GM21825 (cell line): ENCODE measurements at regions not wholly inside any gene's neighbourhood (a gene's known extent, or its start where the extent isn't known, plus 50 kb on each side); places are given as distances from the start of the nearest gene placed in this dataset.

ENCODE experiments used
- ATAC-seq: cut with Tn5 transposase; IDR thresholded peaks from one replicate; pipeline ENCODE4 v1.9.1; 2021; ENCODE audit warnings: mild to moderate bottlenecking, moderate library complexity; ENCODE audit not compliant: unreplicated experiment

GRCh38 chr2:235168174-235168979 is 216.6 kb downstream of the SH3BP4 start:
- ATAC-seq: no peak

GRCh38 chr2:235170016-235170415 is 218.2 kb downstream of the SH3BP4 start:
- ATAC-seq: no peak

DNA sequence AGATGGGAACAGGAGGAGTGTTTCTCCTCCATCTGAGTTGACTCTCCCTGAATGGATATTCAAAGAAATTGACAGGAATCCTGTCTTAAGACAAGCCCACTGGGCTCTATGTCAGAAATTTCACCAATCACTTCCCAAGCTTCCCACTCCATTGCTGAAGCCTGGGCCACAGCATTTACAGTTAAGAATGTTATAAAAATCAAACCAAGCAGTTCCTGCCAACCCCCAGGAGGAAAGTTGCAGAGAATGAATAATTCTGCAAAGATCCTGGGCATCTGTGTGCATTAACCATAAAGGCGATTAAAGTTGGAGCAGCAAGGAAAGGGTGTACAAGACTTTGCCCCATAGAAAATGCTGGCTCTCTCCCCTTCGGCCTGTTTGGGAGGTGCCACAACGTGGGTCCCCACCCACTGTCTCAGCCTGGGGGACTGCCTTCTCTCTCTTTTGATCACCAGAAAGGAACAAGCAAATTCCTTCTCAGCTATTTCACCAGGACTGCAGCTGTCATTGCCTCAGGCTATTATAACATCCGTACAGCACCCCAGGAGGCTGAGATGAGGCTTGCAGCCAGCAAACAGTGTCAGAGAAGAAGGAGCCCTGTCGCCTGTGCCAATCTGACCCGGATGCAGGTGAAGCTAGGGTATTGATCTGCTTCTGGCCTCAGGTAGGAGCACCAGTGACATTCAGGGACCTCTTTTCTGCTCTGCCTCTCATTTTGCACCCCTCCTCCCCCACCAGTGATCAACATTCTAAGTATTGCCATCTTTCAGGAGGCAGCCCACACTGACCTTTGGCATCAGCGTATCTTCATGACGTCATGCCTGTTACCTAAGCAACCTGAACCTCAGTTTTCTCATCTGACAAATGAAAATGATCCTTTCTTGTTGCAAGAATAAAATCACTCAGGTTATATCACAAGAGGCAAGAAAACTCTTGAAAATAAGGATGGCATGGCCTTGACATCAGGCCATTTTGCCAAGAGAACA is 219.0 kb downstream of the SH3BP4 start:
- ATAC-seq: no peak

DNA sequence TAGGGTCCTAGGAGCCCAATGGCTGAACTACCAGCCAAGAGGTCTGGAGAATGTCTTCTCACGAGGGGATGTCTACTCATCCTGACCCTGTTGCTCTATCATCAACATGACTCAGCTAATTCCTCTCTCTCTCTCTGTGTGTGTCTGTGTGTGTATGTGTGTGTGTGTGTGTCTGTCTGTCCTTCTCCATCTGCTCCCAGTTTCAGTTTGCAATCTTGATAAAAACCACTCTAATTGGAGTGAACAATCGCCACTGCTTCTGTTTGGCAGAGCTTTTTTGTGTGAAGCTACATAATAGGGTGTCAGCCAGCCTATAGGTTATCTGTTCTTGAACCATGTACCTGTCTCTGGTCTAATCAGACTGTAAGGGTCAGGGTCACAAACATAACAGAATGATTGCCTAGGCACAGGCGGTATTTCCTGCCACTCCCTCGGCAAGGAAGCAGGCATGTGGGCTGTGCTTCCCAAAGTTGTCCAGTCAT is 219.8 kb downstream of the SH3BP4 start:
- no peak for ATAC-seq

- ATAC-seq: no peak
Measured at GRCh38 chr2:235180642-235181041, 228.8 kb downstream of the SH3BP4 start.

DNA sequence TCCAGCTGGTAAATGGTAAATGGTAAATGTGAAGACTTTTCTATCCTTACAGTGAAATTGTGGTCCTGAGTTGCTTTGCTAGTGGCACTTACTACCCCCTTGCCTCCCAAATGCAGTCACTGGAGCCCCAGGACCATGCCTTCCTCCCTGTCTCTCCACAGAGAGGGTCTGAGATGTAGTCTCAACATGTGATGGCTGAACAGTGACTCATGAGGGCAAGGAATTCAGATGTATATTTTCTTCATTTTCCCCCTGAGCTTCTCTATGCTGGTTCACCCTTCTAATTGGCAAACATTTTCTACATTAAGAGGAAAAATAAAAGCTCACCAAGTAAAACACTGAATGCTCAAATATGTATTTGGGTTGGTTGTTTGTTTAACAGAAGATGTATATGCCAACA is 232.0 kb downstream of the SH3BP4 start:
- ATAC-seq: no peak

DNA sequence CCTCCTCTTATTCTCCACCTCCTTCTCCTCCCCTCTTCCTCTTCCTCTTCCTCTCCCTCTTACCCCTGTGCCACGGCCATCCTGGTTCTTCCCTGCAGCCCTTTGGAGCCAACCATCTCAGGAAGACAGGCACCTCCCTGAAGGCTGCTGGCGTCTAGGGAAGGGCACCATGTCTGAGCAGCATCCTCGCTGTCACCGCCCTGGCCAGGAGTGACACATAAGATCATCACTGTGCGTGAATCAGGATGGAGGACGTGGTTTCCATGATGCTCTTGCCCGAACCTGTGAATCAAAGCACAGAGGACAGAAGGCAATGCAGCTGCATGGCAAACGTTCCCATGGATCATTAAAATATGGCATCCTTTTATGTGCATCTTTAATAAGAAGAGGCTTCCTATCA is 236.0 kb downstream of the SH3BP4 start:
- no peak for ATAC-seq

DNA sequence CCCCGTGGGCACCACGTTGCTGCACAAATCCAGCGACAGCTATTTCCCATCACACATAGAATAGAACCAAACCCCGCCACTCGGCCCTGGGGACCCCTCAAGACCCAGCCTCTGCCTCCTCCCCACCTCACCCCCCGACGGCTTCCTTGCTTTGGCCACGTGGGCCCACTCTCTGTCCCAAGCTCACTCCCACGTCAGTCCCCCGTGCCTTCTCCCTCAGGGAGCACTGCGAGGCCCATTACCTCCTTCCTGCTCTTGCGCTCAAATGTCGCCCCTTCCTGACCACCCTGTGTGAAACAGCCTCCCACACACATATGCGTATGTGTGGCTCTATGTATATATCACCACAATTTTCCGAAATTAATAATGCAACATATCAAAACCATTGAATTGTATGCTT is 239.7 kb downstream of the SH3BP4 start:
- no peak for ATAC-seq

GRCh38 chr2:235191978-235192377 is 240.2 kb downstream of the SH3BP4 start:
- ATAC-seq: no peak

DNA sequence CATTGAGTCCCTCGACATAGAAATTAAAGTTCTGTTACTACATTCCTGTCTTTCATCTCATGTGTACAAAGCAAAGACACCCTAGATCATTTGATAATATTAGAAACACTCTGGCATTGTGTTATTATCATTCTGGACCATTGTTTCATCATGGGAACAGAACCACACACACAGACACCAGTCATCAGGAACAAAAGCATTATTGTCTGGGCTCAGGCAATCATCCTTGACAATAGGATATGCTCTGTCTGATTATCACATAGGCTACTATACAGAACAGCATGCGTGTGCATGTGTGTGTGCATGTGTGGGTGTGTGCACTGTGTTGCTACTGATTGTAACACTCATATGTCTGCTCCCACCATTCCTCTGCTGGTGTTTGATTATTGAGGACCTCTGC is 242.5 kb downstream of the SH3BP4 start:
- no peak for ATAC-seq

DNA sequence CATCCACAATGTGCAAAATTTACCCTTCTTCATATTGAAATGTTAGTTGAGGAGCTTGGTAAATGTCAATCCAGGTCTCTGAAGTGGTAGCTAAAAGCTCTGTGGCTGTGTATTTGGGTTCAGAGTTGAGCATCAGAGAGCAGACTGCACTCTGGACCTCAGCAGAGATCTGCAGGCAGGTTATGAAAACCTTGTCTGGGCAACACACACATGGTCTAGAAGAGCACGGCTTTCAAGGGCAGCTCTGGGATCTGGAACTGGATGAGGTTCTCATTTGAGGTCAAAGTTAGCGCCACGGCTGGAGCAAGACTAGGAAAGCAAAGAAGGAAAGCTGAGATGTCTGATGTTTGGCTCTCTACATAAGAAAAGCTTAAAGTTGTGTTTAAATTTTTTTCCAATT is 243.0 kb downstream of the SH3BP4 start:
- ATAC-seq: no peak

DNA sequence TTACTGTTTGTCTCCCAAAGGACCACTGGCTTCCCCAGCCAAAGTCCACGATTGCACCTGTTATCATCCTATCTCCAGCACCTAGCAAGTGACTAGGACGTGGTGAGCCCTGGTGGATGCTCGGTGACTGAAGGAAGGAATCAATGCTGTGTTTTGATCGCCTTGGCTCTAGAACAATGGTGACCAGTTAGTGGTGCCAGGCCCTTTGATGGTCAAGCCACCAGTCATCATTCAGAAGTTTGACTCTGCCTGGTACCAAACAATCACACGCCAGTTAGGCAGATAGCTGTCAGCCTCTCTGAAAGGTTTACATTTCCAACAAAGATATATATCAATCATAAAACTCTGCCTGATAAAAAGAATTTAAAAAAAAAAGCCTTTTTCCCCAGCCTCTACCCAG is 244.1 kb downstream of the SH3BP4 start:
- ATAC-seq: no peak

GRCh38 chr2:235199128-235199527 is 247.3 kb downstream of the SH3BP4 start:
- ATAC-seq: no peak

DNA sequence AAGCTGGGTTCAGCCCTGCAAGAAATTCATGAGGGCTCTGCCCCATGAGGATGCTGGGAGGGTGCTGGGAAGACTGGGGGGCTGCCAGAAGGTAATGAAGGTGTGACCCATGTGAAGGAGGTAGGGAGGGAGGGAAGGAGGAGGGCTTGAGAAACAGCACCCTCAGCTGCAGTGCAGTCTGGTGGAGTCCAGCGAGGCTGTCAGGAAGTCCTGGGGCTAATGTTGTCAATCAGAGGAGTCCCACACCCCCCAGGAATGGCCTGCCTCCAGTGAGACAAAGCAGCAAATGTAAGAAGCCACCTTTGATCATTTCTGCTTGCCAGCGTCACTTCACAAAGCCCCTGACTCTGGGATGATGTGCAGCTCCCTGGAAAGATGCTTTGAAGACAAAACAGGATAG is 248.4 kb downstream of the SH3BP4 start:
- ATAC-seq: no peak

- ATAC-seq: no peak
Measured at GRCh38 chr2:235201756-235202155, 249.9 kb downstream of the SH3BP4 start.

- no peak for ATAC-seq
Measured at GRCh38 chr2:235204948-235205347, 253.1 kb downstream of the SH3BP4 start.

DNA sequence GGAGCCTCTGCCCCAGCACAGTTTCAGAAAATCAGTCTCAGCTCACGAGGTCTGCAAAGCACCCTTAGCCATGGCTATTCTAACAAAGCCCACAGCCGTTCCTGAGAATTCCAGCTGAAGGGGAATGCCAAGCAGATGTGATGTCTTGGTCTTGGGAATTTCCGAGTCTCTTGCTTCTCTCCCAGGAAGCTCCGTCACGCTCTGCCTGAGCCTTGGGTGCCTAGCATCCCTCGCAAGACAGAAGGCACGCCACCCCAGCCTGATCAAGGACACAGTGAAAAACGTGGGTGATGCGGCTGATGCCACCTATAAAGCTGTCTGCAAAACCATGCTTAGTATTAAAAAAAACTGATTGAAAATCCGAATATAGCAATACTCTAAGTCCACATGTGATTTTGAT is 254.6 kb downstream of the SH3BP4 start:
- no peak for ATAC-seq

GRCh38 chr2:235206980-235207579 is 255.3 kb downstream of the SH3BP4 start:
- ATAC-seq: peak; percentile 90

DNA sequence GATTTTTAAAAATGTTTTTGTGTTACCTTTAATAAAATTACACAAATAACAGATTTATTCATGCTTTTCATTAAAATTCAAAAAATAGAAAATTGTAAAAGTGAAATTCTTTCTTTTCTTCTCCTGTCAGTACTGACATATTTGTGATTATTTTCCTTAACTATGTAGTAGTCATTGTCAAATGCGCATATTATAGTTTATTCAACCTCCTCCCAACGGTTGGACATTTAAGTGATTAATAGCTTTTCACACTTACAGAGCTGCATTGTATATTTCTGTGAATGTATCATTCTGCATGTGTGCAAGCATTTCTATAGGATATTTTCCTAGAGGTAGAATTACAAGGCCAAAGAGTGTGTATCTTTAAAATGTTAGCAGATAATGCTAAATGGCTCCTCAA is 259.2 kb downstream of the SH3BP4 start:
- no peak for ATAC-seq

DNA sequence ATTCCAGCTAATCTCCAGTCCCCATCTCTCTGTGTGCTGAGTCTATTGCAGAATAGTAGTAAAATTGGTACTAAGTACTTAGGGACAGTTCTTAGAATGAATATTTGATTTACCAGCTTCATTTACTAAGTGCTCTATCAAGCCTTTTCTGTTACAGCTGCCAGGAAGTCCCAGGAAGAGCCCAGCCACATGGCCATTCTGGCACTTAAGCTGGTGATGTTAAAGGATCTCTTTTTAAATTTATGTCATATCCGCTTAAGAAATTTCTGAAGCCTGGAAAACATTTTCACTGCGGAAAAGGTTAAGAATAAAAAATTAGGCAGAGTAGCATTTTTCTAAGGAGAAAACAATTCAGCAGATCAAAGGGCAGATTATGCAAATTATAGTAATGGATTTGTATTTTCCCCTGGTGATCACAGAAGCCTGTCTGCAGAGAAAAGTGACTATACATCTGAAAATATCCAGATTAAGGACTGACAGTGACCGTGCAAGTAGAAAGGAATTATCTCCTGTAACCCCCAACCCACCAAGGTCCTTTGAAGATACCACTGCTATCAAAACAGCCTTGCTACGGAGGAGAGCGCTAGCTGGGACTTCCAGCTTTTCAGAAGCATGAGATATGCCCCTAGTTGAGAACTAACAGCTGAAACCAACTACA is 260.8 kb downstream of the SH3BP4 start:
- ATAC-seq: no peak

- ATAC-seq: no peak
Measured at GRCh38 chr2:235215248-235215647, 263.4 kb downstream of the SH3BP4 start.
